ENCODE measurements at regions not wholly inside any gene's neighbourhood (a gene's known extent, or its start where the extent isn't known, plus 50 kb on each side); places are given as distances from the start of the nearest gene placed in this dataset.

DNA sequence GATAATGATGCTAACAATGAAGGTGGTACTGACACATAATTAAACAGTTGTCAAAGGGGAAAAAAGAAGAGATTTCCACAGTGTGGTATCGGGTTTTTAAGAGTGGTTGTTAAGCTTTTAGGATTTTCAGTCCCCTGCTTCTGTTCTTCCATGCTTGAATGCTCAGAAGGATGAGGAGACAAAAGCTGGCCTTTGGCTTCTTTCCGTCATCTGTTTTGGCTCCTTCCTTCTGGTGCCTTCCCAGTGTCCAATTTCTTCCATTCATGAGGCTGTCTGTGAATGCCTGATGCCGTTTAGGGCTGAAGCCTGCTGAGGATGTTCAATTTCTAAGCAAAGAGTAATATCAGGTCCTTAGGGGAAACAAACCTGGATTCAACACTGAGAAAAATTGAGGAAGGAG lies 179.6 kb upstream of the GLRA1 start:
- TF ChIP-seq, protein P1, sequence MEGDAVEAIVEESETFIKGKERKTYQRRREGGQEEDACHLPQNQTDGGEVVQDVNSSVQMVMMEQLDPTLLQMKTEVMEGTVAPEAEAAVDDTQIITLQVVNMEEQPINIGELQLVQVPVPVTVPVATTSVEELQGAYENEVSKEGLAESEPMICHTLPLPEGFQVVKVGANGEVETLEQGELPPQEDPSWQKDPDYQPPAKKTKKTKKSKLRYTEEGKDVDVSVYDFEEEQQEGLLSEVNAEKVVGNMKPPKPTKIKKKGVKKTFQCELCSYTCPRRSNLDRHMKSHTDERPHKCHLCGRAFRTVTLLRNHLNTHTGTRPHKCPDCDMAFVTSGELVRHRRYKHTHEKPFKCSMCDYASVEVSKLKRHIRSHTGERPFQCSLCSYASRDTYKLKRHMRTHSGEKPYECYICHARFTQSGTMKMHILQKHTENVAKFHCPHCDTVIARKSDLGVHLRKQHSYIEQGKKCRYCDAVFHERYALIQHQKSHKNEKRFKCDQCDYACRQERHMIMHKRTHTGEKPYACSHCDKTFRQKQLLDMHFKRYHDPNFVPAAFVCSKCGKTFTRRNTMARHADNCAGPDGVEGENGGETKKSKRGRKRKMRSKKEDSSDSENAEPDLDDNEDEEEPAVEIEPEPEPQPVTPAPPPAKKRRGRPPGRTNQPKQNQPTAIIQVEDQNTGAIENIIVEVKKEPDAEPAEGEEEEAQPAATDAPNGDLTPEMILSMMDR (IDR thresholded peaks at IDR 0.05; ENCODE audit: low read depth, low read length), result no peak
- no peak for TF ChIP-seq EZH2phosphoT487 (IDR thresholded peaks at IDR 0.05; ENCODE audit: low read depth)

Data from OCI-LY3 (cell line).